ENCODE measurements at regions not wholly inside any gene's neighbourhood (a gene's known extent, or its start where the extent isn't known, plus 50 kb on each side); places are given as distances from the start of the nearest gene placed in this dataset.

DNA sequence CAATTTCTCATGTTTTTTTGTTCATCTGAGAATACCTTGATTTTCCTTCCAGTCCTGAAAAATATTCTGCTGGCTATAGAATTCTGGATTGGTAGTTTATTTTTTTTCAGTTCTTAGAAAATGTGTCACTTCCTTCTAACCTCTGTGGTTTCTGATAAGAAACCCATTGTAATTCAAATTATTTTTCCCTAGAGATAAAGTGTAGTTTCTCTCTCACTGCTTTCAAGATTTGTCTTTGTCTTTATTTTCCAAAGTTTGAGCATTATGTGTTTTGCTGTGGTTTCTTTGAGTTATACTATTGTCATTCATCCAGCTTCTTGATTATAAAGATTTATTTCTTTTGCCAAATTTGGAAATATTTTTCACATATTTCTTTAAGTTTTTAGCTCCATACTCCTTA is 324.0 kb upstream of the SPRY2 start:
- DNase-seq (ENCODE audit: low spot score in 2 of 2) (no peak), FAIRE-seq (no peak)

DNA sequence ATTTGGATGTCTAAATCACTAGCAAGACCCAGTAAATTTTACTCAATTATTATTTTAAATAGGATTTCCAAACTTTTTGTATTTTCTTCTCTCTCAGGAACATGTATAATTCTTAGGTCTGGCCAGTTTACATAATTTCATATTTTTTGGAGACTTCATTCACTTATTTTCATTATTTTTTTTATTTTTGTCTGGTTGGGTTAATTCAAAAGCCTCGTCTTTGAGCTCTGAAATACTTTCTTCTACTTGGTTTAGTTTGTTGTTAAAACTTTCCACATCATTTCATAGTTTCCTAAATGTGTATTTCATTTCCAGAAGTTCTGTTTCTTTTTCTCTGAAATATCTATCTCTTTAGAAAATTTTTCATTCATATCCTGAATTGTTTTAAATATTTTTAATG is 322.9 kb upstream of the SPRY2 start:
- DNase-seq (ENCODE audit: low spot score in 2 of 2): no peak
- FAIRE-seq: peak; percentile 31

DNA sequence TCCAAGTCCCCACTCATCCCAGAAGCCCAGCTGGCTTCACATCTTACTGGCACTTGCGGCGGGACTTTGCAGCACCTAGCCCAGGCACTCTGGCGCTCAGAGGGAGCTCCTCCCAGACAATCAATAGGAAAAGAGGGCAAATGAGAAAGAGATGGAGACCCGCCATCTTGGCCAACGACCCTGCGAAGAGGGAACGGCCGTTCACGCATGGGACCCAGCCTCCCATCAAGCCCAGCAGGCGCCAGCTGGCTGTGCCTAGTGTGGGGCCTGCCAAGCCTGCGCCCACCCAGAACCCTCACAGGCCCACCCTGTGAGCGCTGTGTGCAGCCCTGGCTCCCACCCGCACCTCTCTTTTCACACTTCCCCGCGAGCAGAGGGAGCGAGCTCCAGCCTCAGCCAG is 317.8 kb upstream of the SPRY2 start:
- no peak for DNase-seq (ENCODE audit: low spot score in 2 of 2)
- no peak for FAIRE-seq

DNA sequence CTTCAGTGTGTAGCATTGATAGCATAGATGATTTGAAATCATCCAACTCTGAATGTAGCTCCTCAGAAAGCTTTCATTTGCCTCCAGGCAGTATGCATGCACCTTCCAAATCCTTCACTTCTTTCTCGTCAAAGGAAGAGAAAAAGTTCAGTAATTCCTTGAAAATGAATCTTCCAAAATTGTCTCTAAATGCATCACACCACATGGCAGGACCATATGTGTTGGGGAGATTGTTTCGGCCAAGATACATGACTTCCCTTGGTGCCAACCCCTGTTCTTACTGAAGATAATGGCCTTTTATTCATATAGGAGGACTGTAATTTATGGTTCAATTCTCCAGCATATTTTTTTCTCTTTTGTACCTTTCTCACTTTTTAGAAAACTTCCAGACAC is 315.6 kb upstream of the SPRY2 start:
- no peak for DNase-seq (ENCODE audit: low spot score in 2 of 2)
- FAIRE-seq: no peak

DNA sequence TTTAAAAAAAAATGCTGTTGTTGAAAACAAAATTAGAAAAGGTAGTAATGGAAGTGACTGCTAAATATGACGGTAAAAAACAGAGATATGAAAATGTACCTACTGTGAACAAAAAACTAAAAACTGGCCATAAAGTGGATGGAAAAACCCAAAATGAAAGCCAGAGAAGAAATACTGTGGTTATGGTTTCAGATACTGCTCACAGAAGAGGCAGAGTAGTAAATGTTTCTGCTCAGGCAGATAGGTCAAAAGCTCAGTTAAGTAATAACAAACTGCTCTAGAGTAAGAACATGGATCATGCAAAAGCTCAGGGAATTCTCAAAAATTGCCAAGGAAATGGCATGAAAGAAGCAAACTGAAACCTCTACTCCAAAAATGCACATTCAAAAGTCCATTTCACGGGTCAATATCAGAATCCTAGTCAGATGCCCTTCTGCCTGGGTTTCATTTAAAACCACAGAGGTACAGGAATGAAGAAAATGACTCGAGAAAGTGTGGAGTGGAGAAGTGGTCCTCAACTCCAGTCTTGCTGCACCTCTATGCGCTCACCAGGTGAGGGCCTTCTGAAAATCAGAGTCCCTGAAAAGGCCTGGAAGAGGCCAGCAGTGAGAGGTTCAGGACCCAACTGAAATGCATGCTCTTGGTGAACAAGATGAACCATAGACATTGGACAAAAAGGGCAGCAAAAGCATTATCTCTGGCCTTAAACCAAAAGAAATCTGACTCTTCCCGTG is 315.0 kb upstream of the SPRY2 start:
- no peak for FAIRE-seq
- no peak for DNase-seq (ENCODE audit: low spot score in 2 of 2)

DNA sequence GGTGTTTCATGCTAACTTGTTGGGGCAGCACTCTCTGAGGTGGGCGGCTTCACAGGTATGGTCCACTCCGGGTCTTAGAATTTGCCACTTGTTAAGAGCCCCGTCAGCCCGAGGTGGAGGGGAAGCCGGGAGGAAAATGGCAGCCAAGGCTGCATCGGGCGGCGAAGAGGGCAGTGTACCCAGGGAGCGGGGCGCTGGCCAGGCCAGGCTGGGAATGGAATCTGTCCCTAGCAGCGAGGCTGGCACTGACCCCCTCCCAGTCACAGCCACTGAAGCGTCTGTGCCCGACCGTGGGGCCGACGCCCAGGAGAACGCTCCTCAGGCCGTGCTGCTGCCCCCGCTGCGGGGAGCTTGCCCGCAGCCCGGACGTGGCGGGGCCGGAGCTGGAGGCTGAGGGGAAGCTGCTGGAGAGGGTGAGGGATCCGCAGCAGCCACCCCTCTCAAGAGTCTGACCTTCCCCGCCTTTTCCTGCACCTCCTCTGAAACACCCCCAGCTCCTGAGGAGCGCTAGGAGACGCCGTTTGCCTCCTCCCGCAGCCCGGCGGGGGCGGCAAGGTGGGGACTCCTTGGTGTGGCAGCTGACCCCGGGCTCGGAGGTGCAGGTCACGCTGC is 313.8 kb upstream of the SPRY2 start:
- FAIRE-seq: no peak

DNA sequence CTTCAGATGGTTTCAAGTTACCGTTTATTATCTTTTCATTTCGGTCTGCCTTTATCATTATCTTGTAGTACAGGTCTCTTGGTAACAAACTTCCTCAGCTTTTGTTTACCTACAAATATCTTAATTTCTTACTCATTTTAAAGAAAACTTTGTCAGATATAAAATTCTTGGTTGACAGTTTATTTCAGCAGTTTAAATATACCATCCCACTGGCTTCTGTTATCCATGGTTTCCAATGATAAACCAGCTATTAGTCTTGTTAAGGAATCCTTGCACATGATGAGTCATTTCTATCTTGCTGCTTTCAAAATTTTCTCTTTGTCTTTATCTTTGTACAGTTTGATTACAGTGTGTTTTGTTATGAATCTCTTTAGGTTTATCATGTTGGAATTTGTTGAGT is 308.3 kb upstream of the SPRY2 start:
- FAIRE-seq (no peak), DNase-seq (ENCODE audit: low spot score in 2 of 2) (no peak)

More for the DNA sequence above, 313.8 kb upstream of the SPRY2 start:
- DNase-seq (ENCODE audit: low spot score in 2 of 2): no peak

DNA sequence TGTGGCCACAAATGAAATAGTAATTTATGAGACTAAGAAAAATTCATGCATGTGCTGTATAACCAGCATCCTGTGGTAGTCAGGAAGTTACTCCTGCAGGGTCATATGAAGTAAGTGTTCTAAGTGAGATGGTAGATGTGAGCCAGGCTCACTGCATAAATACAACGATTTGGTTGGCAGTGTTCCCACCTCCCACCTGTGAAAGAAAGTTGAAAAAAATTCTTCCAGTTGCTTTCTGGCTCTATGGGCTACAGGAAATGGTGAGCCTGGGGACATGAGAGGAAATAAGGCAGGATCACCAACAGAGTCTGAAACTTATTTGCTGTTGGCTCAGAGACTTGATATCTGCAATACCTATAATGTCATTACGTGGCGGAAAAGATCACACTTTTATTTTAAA is 301.7 kb upstream of the SPRY2 start:
- no peak for FAIRE-seq

DNA sequence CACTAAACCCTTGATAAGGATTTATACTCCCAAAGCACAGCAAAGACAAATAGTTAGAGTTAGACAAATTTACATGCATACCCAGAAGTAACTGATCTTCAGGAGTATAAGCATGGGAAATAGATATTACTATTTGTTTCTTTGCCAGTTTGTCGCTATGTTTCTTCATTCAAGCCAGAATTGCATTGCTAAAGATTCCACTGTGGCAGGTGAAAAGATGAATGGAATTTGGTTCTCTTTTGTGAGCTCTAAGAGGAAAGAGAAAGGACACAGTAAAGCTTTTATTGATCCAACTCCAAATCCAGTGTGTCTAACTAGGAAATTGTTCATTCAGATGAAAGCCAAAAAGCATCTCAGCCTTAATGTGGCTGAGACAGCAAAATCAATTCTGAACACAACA is 292.3 kb upstream of the SPRY2 start:
- FAIRE-seq: no peak
- no peak for DNase-seq (ENCODE audit: low spot score in 2 of 2)

More for the DNA sequence above, 301.7 kb upstream of the SPRY2 start:
- no peak for DNase-seq (ENCODE audit: low spot score in 2 of 2)

DNA sequence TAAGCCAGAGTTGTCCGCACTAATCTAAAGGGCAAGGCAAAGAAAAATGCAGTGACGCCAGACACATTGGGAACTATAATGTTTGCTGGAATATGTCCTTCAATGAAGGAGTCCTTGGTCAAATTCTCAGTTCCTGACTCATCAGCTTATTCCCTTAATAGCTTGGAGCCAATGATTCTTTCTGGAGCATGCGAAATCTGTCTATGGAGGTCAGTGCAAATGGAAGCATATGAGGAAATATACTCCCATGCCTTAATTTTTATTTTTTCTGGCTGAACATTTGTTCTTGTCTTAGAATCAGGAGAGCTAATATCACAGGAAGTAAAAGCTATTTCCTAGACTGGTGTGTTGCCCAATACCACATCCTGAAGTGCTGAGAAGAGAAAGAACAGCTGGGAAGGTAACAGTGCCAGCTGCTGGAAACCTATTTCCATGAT is 289.8 kb upstream of the SPRY2 start:
- FAIRE-seq: no peak
- no peak for DNase-seq (ENCODE audit: low spot score in 2 of 2)

DNA sequence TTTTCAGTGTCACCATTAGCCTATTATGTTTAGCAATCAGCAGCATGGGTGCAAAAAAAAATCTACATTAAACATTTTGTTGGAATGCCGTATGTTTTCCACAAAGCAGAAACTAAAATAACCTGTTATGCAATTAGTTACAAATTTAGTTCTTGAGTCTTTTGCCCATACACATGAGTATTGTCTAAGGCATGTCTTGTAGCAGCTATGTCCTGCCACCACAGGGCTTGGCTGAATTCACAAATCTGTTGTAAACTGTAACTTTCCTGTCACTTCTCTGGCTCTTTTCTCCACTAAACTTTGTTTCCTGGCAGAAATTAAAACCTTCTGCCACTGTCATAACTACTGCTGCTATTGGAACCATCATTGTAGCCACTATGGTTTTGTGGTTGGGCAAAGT is 277.9 kb upstream of the SPRY2 start:
- DNase-seq (ENCODE audit: low spot score in 2 of 2) (no peak), FAIRE-seq (no peak)

DNA sequence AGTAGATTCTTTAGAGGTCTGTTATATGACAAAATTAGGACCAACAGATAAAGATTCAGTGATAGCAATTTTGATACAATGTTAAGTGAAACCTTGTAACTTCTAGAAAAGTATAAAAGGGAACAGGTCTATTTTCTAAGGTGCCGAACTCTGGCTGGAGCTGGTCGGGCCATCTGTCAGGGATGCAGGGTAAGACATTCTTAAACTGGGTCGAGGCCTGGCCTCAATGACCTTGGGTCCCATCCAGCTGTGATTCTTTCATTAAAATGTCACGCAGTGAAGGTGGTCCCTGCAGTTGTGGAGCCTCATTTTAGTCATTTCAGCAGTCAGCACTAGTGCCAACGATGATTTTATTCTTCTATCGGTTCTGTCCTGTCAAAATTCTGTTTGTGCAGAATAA is 271.9 kb upstream of the SPRY2 start:
- DNase-seq (ENCODE audit: low spot score in 2 of 2) (no peak), FAIRE-seq (no peak)

DNA sequence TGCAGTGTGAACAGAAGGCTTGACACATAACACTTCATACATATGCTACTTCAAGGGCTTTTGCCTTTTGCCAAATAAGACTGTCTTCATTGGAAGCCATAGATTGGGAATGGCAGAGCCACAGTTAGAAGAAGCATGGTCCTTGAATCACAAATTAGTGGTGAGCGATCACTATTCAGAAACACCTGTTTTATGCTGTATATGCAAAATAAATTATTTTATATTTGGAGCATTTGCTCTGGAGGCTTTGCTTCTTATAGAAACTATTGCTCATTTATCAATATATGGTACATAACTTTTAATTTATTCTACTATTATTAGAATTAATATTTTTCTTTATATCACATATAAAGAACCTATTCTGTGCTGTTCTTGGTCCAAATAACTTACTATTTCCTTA is 270.4 kb upstream of the SPRY2 start:
- no peak for FAIRE-seq

DNA sequence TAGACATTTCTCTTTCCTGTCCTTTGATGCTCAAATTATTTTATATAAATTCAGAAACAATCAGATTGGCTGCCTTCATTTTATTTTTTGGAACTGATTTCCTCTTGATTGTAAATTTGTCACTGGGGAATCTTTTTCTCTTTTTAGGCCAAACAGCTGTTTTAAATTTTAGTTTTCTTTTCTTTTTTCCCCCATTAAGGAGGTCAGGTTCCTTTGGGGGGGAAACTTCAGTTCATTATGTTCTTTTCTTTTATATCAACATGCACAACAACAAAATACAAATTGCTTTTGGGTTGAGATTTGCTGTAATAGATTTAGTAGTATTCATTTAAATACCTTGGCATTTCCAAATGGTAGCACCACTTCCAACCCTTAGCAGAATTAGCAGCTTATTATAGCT is 264.8 kb upstream of the SPRY2 start:
- FAIRE-seq: no peak

More for the DNA sequence above, 270.4 kb upstream of the SPRY2 start:
- no peak for DNase-seq (ENCODE audit: low spot score in 2 of 2)

DNA sequence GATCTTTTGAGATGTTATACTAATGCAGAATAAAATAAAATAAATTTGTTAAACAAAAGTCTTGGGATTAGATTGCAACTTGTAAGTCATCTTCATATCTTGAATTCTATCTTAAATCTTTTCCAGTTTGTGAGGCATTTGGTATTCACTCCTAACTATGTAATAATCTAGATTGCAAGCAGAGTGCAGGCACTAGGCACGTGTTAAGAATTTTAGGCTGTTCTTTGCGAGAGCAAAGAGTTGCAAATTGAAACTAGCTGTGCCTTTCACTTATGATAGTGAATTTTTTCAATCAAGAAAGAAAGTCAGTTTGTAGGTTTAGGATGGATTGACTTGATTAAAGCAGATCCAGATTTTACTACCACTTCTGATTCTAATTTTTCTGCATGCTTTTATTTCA is 264.1 kb upstream of the SPRY2 start:
- FAIRE-seq: no peak
- no peak for DNase-seq (ENCODE audit: low spot score in 2 of 2)

More for the DNA sequence above, 264.8 kb upstream of the SPRY2 start:
- DNase-seq (ENCODE audit: low spot score in 2 of 2): no peak

DNA sequence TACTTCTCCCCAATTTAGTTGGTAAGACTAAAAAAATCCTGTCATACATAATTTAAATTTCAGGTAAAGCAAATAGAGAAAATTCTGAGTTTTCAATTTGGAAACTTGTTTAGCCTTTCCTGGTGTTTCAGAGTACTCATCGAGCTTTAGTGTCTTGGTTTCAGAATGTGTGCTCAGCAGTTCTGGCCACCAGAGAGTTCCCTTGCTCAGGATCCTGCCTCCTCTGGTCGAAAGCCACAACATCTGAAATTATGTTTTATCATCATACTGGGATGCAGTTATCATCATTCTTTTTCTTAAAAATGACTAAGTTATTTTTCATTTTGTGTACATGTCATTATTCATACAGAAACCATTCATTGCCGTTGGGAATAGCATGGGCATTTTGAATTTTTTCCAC is 263.2 kb upstream of the SPRY2 start:
- DNase-seq (ENCODE audit: low spot score in 2 of 2): no peak
- no peak for FAIRE-seq

DNA sequence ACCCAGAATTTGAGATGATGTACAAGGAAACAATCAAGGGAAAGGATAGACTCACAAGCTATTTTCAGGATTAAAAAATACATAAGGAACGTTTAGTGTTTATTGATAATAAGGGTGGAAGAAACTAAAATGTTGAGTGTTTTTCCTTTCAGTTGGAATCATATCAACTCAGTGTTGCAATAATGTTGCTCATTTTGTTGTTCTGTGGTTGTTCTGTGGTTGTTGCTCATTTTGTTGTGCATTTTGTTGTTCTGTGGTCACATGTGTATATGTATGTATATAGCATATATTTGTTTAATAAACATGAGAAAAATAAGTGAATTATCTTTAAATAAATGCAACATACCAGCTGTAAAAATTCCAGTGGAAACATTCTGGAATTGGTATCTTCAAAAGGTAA is 262.4 kb upstream of the SPRY2 start:
- DNase-seq (ENCODE audit: low spot score in 2 of 2) (no peak), FAIRE-seq (no peak)

DNA sequence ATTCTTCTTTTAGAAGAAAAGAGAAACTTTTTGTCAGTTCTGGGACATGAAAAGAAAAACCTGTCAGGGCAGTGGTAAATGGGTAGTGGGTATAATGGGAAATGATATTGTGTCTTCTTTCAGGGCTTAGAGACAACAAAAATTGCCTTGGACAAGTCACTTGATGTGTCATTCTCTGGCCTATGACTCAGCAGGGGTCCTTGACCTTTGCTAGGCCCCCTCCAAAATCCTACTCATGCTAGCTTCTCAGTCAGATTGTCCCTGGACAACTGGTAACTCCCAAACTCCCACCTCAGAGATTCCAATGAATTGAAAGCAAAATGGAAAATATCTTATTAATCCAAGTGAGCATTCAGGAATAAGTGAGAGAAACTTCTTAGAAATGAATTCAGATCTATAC is 258.8 kb upstream of the SPRY2 start:
- DNase-seq (ENCODE audit: low spot score in 2 of 2) (no peak), FAIRE-seq (no peak)

DNA sequence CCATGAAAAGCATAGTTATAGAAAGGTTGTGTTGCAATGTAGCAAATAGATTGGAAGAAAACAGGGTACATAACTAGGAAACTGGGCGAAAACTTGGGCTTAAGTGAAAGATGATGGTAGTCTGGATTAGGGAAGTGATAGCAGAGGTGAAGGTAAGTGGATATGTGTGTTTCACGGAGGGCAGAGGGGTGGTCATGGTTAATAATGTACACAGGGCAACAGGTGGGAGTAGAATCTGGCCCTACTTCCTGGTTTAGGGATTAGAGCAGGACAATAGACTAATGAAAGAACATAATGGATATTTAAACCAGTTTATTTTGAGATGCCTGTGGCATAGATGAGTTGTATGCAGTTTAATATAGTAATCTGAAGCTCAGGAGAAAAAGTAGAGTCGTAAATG is 257.3 kb upstream of the SPRY2 start:
- FAIRE-seq (no peak), DNase-seq (ENCODE audit: low spot score in 2 of 2) (no peak)

DNA sequence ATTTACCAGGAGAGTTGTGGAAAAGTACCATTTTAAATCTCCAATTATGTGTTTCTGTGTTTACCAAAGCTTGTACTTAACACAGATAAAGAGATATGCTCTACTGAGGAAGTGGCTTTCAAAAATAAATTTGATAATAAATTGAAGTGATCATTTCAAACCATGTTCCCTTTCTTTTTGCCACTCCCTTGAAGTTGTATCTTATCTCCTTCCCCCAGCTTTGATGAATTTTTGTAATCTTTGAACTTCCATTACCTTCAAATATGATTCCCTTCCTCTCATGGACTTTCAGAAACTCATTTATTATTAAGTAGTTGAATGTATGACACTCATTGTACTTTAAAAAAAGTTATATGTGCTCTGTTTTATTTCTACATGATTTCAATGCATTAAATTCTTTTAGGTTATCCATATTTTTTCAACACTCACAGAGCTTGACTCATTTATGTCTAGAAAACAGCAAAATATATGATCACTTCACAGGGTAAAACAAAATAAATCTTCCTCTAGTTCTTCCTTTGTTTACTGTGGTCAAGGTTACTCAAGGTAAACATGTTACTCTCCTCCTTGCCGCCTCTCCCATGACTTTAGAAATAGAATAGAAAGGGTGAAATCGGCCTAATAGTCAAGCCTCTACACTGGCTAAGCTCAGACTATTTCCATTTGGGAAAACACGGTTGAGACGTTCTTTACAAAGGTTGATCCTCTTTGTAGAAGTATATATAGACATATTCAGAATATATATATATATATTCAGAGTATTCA is 251.2 kb upstream of the SPRY2 start:
- DNase-seq (ENCODE audit: low spot score in 2 of 2): no peak
- no peak for FAIRE-seq

DNA sequence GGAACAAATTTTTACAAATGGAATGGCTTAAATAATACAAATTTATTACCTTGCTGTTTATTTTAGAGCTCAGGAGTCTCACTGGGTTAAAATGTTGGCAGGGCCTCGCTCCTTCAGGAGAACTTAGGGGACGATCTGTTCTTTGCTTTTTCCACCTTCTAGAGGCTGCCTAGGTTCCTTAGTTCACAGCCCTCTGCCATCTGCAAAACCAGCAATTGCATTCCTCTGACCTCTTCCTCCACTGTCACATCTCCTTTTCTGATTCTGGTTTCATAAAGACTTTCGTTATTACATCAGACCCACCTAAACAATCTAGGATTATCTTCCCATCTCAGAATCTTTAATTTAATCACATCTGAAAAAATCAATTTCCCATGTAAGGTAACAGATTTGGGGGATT is 249.6 kb upstream of the SPRY2 start:
- no peak for DNase-seq (ENCODE audit: low spot score in 2 of 2)
- FAIRE-seq: no peak

DNA sequence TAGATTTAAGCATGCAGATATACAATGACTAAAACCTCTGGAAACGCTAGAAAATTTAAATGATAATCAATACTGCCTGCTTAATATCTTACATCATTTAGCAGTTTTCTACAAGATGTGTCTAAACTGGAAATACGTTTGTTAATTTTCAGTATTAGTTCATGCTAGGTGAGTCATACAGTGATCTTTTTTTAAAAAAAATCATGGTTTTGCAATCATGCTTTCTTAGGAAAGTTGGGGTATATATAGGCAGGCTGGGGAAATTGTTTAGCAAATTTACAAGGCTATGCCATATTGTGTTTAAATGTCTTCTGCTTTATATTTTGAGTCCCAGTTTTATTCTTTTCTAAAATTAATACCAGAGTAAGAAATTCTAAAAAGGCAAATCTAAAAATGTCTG is 245.4 kb upstream of the SPRY2 start:
- DNase-seq (ENCODE audit: low spot score in 2 of 2) (no peak), FAIRE-seq (no peak)

Measured in frontal cortex (tissue), 3 donors.